Hippocampal formation (tissue), 2 donors: ENCODE measurements at regions not wholly inside any gene's neighbourhood (a gene's known extent, or its start where the extent isn't known, plus 50 kb on each side); places are given as distances from the start of the nearest gene placed in this dataset.

Experiments
- DNase-seq, 2 donors: peaks; one replicate each; lab custom pipeline; 2025; lab: John Stamatoyannopoulos, UW

DNA sequence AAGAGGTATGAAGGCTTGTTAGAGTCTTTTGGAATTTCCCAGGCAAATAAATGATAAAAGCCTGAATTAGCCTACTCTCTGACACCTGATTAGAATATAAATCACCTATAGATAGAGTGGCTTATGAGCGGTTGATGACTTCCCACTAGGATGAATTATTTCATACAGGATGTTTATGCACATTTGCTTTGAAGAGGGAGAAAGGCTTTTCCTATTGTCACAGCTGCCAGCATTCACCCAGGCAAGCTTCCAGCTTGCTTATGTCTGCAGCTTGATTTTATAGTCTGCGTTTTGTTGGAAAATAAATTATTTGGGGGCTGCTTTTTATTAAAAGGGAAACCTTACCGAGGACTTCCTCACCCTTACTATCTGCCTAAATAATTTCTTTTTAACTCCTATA, 51.3 kb upstream of the EIF2S2 start:
- no peak for DNase-seq

DNA sequence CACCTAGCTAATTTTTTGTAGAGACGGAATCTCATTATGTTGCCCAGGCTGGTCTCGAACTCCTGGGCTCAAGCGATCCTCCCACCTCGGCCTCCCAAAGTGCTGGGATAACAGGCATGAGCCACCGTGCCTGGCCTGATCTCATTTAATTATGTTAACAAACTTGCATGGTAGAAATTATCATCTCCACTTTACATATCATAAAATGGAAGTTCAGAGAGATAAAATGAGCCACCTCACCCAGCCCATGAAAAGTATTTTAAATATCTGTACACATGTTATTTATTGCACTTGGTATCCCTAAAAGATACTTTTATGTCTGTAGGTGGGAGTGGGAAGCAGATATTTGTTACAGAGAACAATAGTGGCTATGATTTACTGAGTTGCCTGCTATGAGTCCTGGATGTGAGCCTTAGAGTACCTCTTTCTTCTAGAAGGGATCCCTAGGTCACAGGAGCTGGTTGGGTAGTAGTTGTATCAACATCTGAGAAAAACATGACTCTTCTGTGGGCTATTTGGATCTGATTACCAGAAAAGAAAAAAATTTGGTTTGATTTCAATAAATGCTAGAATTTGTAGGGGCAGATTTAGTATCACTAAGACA, 52.4 kb upstream of the EIF2S2 start:
- DNase-seq: no peak

DNA sequence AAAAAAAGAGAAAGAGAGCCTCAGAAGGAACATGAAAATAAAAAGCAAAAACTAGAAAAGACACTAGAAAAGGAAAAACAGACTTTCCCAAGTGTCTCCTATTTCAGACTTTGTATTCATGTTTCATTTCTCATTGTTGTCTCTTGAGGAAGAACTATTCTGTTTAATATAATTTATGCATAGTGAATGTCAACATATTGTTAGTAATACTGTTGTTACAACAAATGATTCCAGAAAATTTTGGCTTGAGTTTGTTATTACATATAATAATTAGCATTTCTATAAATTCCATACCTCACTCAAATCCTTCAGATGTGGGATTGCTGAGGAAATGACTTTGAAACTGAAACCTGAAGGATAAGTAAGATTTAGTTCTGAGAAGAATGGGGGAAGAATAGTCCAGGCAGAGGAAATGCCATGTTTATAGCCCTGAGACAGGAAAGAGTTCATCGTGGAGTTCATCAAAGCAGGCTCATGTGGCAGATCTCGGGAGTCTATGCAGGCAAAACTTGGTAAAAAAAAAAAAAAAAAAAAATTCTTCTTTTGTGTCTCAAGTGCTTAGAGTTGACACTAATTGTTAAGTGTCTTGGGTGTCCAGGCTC, 53.1 kb upstream of the EIF2S2 start:
- no peak for DNase-seq

DNA sequence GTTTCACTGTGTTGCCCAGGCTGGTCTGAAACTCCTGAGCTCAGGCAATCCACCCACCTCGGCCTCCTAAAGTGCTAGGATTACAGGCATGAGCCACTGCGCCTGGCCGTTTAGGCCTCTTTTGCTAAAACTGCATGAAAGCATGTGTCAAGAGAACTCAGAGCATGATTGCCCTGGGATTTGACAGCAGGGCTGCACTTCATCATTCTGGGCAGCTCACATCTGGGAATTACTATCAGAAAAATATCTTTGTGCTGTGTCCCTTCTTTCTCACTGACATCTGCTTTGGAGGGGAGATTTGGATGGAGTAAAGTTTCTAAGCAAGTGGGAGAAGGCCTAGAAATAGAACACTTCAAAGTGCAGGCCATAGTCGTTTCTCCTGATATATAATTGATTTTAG, 59.6 kb upstream of the EIF2S2 start:
- DNase-seq: no peak

DNA sequence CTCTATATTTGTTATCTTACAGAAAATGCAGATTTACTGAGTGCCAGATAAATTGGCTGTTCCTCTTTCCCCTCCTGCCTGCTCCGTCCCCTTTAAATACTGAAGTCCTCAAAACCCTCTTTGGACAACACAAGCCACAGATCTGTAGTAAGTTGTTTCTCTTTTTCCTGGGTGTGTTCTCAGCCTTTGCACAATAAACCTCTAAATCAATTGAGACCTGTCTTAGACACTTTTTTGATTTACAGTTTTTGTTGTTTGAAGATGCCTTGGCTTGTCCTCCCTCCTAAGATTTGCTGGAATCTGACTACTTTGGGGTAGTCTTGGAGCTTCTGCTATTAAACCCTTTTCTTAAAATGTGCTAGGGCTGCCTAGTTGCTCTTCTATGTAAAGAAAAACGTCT, 60.9 kb upstream of the EIF2S2 start:
- no peak for DNase-seq

DNA sequence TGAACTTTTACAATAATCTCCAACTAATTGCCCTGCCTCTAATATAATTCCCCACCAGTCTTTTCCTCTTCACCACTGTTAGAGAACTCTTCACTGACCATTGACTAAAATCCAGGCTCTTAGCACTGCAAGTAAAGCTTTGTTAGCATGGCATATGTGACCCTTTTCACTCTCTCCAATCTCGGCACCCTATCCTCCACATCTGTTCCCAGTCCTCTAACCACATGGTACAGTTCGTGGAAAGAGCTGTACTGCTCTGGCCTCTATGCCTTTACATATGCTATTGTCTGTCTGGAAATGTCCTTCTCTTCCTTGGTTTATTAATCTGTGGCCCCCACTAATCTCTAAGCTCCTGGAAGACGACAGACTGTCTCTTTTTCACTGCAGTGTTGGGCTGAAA, 63.0 kb upstream of the EIF2S2 start:
- no peak for DNase-seq

DNA sequence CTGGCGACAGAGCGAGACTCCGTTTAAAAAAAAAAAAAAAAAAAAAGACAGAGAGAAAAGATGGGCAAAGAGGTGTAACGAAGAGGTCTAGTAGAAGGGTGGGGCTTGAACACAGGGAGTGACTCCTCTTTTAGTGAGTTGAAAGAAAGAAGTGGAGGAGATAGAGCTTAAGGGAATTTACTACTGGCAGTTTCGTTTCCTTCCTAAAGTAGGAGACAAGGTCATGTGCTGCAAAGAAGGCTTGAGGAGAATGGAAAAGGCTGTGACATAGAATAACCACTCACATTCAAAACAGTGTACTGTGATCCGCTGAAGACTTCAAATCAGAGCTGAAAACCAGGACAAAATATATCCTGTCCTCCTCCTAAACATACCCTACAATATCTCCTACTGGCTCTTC, 63.8 kb upstream of the EIF2S2 start:
- no peak for DNase-seq

DNA sequence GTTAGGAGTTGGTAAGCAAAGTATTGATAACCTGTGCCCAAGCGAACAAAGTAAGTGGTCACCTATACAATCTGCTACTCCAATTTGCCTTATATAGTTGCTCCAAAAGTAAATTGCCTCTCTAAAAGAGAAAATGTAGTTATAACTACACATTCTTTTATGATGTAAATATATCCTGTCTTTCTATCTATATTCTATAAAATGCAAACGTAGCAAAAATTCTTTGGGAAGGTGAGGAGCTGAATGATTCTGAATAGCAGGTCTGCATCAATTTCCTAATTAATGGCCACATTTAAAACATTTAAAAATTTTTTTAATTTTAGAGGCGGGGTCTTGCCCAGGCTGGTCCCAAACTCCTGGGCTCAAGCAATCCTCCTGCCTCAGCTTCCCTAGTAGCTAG, 64.2 kb upstream of the ASIP start:
- no peak for DNase-seq

DNA sequence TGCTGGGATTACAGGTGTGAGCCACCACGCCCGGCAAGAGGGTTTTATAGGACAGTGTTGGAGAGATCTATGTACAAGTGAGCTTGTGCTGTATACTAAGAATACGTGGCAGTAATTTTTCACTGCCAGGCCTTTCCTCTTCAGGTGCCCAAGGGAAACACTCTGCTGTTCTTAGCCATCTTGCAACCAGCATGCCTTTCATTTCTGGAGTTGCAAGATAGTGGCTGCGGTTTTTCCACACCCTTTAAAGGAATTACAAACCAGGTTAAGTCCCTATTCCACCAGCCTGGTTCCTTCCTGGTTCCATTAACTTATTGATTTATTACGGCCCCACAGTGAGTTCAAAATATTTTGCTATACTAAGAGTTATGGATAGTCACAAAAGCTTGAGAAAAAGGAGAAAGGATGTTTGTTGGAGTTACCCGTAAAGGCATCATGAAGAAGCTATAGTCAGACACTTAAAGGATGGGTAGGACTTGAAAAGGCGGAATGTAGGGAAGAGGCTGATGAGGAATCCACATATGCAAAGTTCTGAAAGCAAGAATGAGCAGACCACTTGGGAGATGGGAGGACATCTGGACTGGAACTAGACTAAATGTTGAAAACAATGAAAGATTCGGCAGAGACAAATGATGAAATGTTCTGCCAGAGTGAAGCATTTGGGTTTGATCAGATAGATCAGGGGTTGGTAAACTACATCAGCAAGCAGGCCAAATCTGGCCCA, 61.4 kb upstream of the ASIP start:
- DNase-seq: no peak

DNA sequence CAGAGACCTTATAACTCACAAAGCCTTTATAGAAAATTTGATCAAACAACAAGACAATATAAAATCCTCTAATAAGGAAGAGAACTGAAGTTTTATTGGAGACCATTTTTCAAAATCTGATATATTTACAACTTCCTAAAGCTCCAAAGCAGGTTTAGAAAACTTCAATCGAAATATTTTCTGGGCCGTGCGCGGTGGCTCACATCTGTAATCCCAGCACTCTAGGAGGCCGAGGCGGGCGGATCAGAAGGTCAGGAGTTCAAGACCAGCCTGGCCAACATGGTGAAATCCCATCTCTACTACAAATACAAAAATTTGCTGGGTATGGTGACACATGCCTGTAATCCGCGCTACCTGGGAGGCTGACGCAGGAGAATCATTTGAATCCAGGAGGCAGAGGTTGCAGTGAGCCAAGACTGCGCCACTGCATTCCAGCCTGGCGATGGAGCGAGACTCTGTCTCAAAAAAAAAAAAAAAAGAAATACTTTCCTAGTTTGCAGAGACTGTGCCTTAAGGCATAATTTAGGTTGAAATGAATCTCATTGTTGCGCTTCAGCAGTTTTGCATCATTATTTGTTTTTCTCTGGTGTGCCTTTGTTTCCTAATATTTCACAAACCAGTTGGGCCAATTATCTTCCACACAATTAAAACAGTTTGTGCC, 60.6 kb upstream of the ASIP start:
- DNase-seq: no peak

DNA sequence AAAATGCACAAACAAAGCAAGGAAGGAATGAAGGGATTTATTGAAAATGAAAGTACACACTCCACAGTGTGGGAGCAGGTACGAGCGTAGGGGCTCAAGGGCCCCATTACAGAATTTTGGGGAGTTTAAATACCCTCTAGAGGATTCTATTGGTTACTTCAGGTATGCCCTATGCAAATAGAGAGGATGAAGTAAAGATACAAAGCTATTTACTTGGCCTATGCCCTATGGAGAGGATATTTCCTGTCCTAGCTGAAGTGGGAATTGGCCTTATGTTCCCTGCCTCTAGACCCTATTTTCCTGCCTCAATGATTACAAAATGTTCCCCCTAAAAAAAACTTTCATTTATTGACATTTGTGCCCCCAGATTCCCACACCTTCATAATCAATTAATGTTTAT, 59.7 kb upstream of the ASIP start:
- DNase-seq: no peak

DNA sequence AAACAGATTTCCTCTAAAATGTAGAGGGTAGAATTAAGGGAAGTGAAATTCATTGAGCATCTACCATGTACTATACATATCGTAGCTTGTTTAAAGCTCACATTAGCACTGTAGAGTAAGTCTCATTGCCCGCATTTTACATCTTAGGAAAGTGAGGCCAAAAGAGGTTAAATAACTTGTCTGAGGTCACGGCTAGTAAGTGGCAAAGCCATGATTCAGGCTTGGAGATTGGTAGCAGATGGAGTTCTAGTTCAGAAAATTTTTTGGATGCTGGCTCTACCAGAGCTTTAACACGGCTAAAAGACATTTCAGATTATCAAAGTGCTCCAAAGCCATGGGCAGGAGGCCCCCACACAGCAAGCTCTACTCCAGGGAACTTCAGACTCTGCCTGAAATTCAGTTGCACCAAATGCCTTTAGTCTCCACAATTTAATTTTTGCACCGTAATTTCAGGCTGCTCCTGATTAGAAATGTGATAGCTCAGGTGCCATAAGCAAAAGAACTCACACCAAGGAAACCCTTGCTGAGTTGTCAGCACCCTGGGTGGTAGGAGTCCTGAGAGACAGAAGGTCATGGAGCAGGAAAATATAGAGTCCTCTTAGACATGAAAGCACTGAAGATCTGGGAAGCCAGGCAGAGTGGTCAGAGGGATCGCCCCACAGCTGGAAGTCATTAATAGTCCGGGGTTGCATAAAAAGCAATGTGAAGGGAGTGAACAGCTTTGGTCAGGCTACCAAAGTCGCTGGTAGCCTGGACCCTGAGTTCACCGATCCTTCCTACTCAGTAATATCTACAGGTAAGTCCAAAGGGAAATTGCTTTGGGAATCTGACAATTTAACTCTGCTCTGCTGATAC, 55.2 kb upstream of the ASIP start:
- DNase-seq: no peak

DNA sequence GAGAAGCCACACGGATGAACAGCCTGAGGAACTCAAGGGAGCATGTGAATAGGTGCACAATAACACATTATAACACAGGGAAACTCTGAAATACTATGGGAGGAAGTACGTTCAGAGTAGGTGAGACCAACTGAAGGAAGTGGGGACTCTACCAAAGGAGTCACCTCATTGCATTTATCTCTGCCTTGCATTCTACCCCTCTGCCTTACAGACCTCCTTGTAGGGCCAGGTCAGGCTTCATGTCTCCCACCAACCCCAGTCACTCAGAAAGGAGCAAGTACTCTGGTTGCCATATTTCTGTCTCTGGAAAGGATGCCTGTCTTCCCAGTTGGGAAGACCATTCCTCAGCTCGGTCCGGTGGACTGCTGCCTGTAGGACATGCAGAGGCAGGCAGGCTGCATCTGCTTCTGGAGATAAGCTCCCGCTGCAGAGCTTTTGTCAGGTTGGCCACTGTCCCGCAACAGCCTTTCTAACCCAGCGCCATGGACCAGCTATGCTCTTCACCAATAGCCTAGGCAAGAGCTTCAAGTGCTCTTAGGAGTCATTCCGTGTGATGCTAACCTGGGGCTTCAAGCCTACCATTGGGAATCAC, 51.6 kb upstream of the ASIP start:
- no peak for DNase-seq

DNA sequence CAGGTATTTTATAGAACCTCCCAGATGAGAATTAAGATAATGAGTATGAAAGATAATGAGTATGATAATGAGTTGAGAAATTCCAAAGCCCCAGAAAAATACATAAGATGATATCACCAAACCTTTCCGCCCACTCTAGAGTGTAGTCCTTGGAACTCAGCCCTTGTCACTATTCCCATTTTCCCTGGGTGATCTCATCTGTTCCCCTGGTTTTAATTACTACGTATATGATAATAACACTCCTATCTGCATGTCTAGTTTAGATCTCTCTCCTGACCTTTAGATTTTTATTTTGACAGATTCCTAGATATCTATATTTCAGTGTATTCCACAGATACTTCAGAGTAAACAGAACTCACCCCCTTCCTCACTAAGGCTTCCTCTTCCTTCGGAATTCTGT, 51.0 kb upstream of the ASIP start:
- no peak for DNase-seq

DNA sequence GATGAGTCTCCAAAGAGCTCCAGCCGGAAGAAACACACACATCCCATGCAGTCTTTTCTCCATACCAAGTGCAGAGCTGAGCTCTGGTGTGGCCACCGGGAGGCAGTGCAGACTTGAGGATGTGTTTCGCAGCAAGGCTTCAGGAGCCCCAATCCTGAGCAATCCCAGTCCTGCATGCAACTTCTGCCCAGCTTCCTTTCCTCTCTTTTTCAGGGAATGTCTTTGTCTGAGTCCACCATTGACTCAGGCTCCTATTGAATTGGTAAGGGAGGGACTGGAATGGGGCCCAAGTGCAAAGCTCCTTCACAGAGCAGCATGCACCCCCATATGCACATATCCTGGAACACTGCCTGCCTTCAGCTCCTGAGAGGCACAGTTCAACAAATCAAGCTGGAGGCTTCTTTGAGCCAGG, 50.5 kb upstream of the ASIP start:
- DNase-seq: peak; percentile 64 to 74
